ENCODE measurements at regions not wholly inside any gene's neighbourhood (a gene's known extent, or its start where the extent isn't known, plus 50 kb on each side); places are given as distances from the start of the nearest gene placed in this dataset.
"Not testable (repeated sequence)": the region's sequence is repeated elsewhere in the genome, so short reads cannot be mapped to it uniquely, and the experiment has no call there.

- TF ChIP-seq POLR2A (IDR thresholded peaks at IDR 0.05; ENCODE audit: low read length); GATA1 (IDR thresholded peaks at IDR 0.05; ENCODE audit: low read depth, low read length): not testable (repeated sequence)
Measured at GRCh38 chr15:24426286-24427054, 249.1 kb upstream of the NPAP1 start.
